T1000 (cell line): ENCODE measurements at regions not wholly inside any gene's neighbourhood (a gene's known extent, or its start where the extent isn't known, plus 50 kb on each side); places are given as distances from the start of the nearest gene placed in this dataset.

Experiments
- DNase-seq: peaks from one replicate; lab custom pipeline; 2025; ENCODE audit warnings: mixed read lengths; lab: John Stamatoyannopoulos, UW

GRCh38 chr14:29217813-29218450 lies 451.3 kb downstream of the FOXG1 start:
- DNase-seq: no peak

DNA sequence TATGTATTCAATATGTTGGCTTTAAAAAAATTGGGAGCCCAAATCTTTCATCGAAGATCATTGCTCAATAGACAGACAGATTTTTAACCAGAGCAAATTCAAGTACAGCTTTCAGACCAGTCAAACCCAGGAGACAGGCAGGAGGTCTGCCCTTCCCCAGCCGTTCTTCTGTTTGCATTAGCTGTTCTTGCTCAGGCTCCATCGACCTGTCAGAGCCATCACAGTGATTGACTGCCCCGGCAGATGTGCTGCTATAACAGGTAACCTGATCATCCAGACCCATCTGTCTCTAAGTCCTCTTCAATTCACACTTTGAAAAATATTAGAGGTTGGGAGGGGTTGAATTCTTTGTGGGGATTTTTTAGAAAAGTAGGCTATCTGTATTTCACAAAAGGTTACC lies 453.5 kb downstream of the FOXG1 start:
- no peak for DNase-seq

GRCh38 chr14:29220566-29220965 lies 454.0 kb downstream of the FOXG1 start:
- no peak for DNase-seq

DNA sequence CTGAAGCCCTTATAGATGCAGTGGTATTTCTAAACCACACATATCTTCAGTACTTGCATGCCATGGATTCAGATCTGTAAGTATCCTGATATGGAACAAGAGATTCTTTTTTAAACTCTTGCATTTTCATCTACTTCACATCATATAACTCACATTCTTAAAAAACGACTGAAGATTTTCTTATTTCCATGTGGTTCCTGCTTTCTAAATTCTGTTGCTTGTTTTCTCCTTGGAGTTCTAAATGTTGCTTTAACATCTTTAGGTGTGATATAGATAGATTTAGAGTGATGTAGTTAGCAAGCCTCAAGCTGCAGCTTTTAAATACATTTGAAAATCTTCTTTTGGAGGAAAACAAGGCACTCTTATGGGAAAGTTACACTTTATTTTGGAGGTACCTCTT lies 455.4 kb downstream of the FOXG1 start:
- no peak for DNase-seq

DNA sequence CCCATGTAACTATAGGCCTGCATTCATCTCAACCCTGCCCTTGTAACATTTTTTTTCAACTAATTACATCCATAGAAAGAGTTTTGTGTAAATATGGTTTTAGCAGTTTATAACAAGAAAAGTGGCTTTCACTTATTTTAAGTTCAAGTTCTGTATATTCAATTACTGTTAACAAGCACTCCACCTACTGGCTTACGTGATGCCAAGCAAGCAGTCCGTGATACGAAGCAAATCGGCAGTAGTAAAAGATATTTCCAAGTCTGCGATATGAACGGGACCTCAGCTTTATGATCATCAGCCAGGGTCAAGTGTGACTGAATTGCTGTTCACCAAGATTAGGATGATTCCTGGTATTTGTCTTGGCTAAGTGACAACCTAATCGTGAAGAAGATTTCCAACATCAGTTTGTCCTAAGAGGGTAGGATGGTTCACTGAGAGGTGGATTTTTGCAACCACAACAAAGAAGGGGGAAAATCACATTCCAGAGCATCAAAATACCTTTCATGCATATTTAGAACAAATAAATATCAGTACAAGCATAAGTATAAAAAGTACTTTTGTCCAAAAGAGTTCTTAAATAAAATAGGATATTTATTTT lies 456.2 kb downstream of the FOXG1 start:
- DNase-seq: no peak

DNA sequence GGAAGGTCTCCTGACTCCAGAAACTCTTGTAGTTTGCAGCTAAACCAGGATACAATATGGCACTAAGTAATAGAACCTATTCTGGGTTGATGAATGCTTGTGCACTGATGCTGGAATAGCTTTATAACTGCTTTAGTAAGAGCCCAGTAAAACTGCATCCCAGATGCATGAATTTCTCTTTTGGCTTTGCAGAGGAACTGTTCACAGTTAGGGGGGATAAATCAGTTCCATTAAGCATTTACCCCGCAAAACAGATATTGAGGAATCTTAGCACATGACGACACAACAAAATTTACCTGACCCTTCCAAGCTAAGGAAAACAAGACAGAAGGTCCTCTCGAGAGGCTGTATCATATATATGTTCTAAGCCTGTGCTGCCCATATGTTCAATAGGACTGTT lies 457.4 kb downstream of the FOXG1 start:
- no peak for DNase-seq

GRCh38 chr14:29227631-29228030 lies 461.0 kb downstream of the FOXG1 start:
- DNase-seq: no peak

DNA sequence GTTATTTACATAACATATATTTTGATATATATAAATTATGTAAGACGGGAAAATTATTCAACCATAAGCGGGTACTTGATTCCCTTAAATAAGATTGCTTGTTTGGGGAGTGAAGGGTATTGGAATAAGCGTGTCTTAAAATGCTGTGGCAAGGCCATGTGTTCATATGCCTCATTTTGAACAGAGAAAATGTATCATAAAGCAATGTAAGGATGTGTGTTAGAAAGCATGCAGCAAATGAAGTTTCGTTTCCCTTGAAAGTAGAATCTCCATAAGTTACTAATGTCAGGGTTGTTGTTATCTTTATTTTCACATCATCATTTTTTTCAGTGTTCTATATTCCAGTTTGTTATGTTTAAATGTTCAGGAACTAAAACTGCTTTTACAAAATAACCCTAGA lies 465.6 kb downstream of the FOXG1 start:
- no peak for DNase-seq

DNA sequence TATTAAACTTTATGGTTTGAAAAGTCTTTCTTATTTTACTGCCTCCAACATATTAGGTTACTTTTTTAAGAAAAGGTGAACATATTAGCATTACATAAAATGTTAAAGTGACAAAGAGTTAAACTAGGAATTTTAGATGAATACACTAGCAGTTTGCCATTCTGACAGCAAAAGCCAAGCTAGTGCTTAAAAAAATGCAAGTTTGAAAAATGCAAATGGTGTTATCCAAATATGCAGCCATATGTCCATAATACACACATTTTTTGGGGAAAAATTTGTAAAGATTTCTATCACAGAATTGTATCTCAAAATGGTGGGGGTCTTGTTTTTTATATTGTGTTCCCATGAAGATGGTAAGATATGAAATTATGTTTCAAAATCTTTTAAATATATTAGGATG lies 466.1 kb downstream of the FOXG1 start:
- no peak for DNase-seq

DNA sequence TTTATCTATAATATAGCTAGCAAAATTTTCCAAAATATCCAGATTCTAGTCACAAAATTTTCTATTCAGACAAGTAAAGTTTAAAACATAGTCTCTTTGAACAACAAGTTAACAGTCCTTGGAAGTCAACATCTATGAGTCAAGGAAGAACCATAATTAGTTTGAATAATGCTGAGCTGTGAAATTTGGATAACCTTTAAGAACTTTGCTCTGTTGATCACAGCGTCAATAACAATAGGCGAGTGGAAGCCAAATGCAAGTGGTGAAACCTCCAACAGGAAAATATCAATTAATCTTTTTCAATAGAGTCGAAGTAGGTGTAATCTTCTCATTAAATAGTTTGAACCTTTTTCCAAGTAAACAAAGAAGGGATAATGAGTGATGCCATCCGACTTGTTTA lies 466.6 kb downstream of the FOXG1 start:
- no peak for DNase-seq

DNA sequence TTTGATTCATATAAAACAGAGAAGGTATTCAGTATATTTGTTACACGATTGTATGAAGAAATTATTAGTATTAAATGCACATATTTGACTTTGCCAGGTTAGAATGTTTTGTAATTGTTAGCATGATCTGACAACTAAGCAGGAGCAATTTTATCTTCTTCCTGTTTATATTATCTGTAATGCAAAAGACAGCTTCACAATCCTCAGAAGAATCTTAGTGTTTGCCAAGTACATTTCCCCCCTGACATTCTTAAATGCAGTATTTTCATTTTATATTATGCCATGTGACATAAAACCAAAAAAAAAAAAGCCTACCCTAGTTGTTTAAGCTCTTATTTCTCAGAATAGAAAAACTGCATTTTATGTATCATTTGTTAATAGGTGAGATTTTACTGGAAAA lies 469.4 kb downstream of the FOXG1 start:
- DNase-seq: no peak

- no peak for DNase-seq
Measured at GRCh38 chr14:29236401-29236800, 469.8 kb downstream of the FOXG1 start.

DNA sequence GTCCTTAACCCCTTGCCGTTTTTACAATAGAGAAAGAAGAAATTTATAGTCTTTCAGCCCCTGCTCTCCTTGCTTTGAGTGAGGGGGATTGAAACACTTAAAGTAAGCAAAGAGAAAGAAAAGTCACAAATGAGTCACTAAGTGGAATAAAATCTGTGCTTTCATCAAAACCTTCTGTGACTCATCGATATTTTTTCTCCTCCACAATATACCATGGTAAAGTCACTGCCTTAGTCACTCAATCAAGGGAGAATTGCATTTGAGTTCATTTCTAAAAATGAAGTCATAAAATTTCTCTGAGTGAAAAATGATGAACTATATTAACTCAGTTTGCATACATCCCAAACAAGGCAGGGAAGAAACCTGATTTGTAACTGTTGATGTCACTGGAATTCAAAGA lies 470.3 kb downstream of the FOXG1 start:
- no peak for DNase-seq

DNA sequence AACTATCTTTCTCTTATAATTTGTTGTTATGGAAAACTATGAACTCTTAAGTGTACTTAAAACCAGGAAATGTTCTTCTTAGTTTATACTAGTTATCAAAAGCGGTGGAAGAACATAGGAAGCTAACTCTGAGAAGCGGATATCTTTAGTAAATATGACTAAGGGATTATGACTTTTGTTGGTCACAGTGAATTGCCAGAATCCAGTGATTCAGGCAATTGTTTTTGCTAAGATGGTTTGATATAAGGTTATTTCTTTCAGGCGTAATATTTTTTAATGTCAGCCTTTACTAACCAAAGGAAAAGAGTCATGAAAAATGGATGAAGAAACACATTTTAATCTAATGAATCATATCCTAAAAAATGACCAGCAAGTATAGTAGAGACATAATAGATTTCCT lies 473.5 kb downstream of the FOXG1 start:
- DNase-seq: no peak

GRCh38 chr14:29242755-29243754 lies 476.5 kb downstream of the FOXG1 start:
- no peak for DNase-seq

DNA sequence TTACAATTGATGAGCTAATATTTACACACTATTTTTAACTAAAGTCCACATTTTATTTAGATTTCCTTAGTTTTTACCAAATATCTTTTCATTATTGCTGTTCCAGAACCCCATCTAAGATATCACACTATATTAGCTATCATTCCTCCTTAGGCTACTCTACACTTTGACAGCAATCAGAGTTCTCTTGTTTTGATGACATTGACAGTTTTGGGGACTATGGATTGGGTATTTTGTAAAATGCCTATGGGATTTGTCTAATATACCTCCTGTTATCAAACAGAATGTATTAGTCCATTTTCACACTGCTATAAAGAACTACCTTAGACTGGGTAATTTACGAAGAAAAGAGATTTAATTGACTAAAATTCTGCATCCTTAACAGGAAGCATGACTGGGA lies 489.1 kb downstream of the FOXG1 start:
- DNase-seq: no peak

DNA sequence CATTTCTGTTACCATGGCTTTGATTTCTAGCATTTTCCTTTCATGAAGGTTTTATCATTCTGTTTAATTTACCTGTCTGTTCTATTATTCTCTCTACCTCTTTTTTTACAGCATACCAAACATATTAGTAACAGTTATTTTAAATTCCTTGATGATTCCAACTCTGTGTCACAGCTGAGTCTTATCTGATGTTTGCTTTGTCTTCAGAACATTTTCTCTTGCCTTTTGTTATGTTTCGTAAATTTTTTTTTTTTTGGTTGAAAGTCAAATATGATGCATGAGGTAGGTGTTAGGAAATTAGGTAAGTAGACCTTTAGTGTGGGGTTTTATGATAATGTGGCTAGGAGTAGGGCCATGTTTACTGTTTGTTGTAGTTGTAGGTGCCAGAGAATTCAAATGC lies 496.4 kb downstream of the FOXG1 start:
- DNase-seq: no peak

GRCh38 chr14:29264865-29265264 lies 498.3 kb downstream of the FOXG1 start:
- DNase-seq: no peak

GRCh38 chr14:29265852-29266251 lies 499.3 kb downstream of the FOXG1 start:
- DNase-seq: no peak

GRCh38 chr14:29271669-29272068 lies 505.1 kb downstream of the FOXG1 start:
- no peak for DNase-seq

DNA sequence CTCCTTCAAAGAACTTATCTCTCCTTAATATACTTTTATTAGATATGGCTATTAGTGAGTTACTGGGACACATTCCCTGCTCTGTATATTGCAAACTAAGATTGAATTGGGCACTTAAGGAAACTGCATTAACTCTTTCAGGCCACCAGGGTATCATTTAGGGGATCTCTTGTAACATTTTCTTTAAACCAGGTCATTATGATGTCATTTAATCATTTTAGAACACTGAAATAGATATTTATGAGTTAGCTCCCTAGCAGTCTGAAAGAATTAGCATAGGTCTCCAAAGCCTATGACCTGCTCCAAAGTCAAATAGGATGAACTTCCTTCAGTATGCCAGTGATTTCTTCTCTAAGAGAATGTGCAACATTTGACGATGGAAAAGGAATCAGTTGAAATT lies 506.9 kb downstream of the FOXG1 start:
- DNase-seq: no peak

- no peak for DNase-seq
Measured at GRCh38 chr14:29274890-29275596, 508.5 kb downstream of the FOXG1 start.
